ENCODE measurements at regions not wholly inside any gene's neighbourhood (a gene's known extent, or its start where the extent isn't known, plus 50 kb on each side); places are given as distances from the start of the nearest gene placed in this dataset.

DNA sequence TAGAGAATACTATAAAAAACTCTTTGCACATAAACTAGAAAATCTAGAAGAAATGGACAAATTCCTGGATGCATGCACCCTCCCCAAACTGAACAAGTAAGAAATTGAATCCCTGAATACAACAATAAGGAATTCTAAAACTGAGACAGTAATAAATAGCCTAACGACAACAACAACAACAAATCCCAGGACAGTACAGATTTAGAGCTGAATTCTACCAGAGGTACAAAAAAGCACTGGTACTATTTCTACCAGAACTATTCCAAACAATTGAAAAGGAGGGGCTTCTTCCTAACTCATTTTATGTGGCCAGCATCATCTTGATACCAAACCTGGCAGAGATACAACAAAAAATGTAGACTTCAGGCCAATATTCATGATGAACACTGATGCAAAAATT, 394.4 kb upstream of the RORB start:
- TF ChIP-seq CTCF (conservative IDR thresholded peaks at IDR 0.05; ENCODE audit: low read depth, low read length), result no peak
- TF ChIP-seq CHD1 (IDR thresholded peaks at IDR 0.05; ENCODE audit: low read depth, low read length), result no peak
- no peak for TF ChIP-seq POLR2A (IDR thresholded peaks at IDR 0.05; ENCODE audit: low read depth, low read length)
- TF ChIP-seq MAFK (IDR thresholded peaks at IDR 0.05; ENCODE audit: low read depth, low read length), result no peak
- no peak for TF ChIP-seq BHLHE40 (IDR thresholded peaks at IDR 0.05; ENCODE audit: low read depth, low read length)

Measured in IMR-90 (cell line).